ENCODE measurements at regions not wholly inside any gene's neighbourhood (a gene's known extent, or its start where the extent isn't known, plus 50 kb on each side); places are given as distances from the start of the nearest gene placed in this dataset.

- TF ChIP-seq CTCF (conservative IDR thresholded peaks at IDR 0.05) (peak; percentile 95), ZFX (IDR thresholded peaks at IDR 0.05) (no peak)
These were observed 124.5 kb downstream of the ZNF648 start for GRCh38 chr1:181936768-181937581.
